Natural killer cell treated with Interleukin-12 subunit alpha and Interleukin-12 subunit beta and Interleukin-15 and Interleukin-18, amount 100 ng/mL, for 72 hours (primary cell): ENCODE measurements at regions not wholly inside any gene's neighbourhood (a gene's known extent, or its start where the extent isn't known, plus 50 kb on each side); places are given as distances from the start of the nearest gene placed in this dataset.

ENCODE experiments used
- ATAC-seq, 2 donors: fragments of 150-1000 bp; cut with Tn5 transposase in 1 of 2; sonication (Bioruptor Pico), chemical (Tn5 transposase) in 1 of 2; 2 replicates each; pipeline ENCODE4 v1.10.0; 2021
- DNase-seq: peaks from one replicate; pipeline ENCODE4 v3.0.0; 2022; ENCODE audit warnings: low spot score
- H3K27ac Mint-ChIP-seq, 2 donors: 1 replicate in 1 of 2; 2 replicates in 1 of 2; pipeline ENCODE4 v1.8.0; 2022; ENCODE audit warnings: mixed read lengths in 2 of 2, mild to moderate bottlenecking in 1 of 2, moderate library complexity in 1 of 2
- H3K27me3 Mint-ChIP-seq, 2 donors: 1 replicate in 1 of 2; 2 replicates in 1 of 2; pipeline ENCODE4 v1.8.0; 2022; ENCODE audit warnings: mixed read lengths in 2 of 2
- H3K36me3 Mint-ChIP-seq: one replicate; pipeline ENCODE4 v1.8.0; 2022; ENCODE audit warnings: mixed read lengths
- H3K4me1 Mint-ChIP-seq, 2 donors: 1 replicate in 1 of 2; 2 replicates in 1 of 2; pipeline ENCODE4 v1.8.0; 2022; ENCODE audit warnings: low read depth in 2 of 2, mixed read lengths in 2 of 2, mild to moderate bottlenecking in 1 of 2
- H3K4me3 Mint-ChIP-seq: one replicate; pipeline ENCODE4 v1.8.0; 2022; ENCODE audit warnings: mixed read lengths
- H3K9me3 Mint-ChIP-seq: 2 replicates; pipeline ENCODE4 v1.8.0; 2022; ENCODE audit warnings: mixed read lengths

- no peaks in the 10 kb centered on the region for H3K36me3 Mint-ChIP-seq
- ATAC-seq (no peak), DNase-seq (no peak)
- H3K27me3 Mint-ChIP-seq: no peaks in the 10 kb centered on the region
- peaks cover 7% of the 10 kb centered on the region for H3K9me3 Mint-ChIP-seq
- H3K27ac Mint-ChIP-seq: no peak overlapping the region
- no peak overlapping the region for H3K4me3 Mint-ChIP-seq
- H3K4me1 Mint-ChIP-seq: no peaks in the 10 kb centered on the region
Measured at GRCh38 chr10:58989486-58990039, 186.9 kb upstream of the PHYHIPL start.

GRCh38 chr10:58990693-58991092 lies 185.8 kb upstream of the PHYHIPL start:
- Mint-ChIP-seq H3K27ac (no peak overlapping the region), H3K27me3 (no peaks in the 10 kb centered on the region)
- no peak for ATAC-seq

DNA sequence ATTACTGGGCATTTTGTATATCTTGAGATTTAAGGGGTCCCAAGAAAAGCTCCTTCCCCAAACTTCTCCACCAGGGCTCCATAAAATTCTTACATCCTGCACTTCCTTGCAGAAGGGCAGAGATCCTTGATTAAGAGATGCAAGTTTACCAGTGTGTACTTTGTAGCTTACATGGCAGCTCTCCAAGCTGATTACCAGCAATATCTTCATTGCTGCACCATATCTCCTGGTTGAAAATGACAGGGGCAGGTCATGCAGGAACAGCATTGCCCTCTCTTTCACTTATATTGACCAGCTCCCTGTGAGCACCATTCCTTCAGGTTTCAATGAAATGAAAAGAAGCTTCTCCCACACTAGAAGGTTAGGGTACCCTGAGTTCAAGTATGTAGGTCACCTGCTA lies 184.6 kb upstream of the PHYHIPL start:
- no peak overlapping the region for H3K27ac Mint-ChIP-seq
- no peaks in the 10 kb centered on the region for H3K27me3 Mint-ChIP-seq
- H3K4me1 Mint-ChIP-seq: no peaks in the 10 kb centered on the region
- ATAC-seq (no peak), DNase-seq (no peak)
- peaks cover 9% of the 10 kb centered on the region for H3K9me3 Mint-ChIP-seq
- H3K36me3 Mint-ChIP-seq: no peaks in the 10 kb centered on the region
- H3K4me3 Mint-ChIP-seq: no peak overlapping the region

More at GRCh38 chr10:58990693-58991092, 185.8 kb upstream of the PHYHIPL start:
- H3K9me3 Mint-ChIP-seq: peaks cover 7% of the 10 kb centered on the region
- no peaks in the 10 kb centered on the region for H3K4me1 Mint-ChIP-seq
- DNase-seq: no peak
- no peak overlapping the region for H3K4me3 Mint-ChIP-seq
- no peaks in the 10 kb centered on the region for H3K36me3 Mint-ChIP-seq

DNA sequence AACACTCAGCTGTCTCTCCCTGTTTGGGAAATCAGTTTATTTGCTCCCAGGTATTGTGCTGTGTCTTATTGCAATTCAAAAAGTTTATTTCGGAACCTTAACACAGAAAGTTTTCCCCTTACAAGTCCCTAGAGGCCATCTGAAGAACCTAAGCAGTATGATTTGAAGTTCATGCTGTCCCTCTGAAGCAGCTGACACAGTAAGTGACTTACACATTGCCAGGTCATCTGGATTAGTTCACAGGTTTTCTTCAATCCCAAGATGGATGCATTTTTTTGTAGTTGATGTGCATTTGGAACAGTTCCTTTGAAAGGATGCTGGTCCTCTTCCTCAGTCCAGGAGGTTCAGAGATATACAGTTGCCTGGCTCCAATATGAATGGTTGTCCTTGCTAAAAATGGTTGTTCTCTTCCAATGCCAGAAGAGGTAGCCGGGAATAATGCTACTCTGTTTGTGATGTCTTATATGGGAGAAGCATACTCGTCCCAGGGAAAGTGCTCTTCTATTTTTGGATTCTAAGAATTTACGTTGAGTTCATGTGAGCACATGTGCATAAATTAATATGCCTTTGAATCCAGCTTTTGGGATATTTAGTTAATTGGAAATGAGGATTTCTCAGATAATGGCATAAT lies 183.5 kb upstream of the PHYHIPL start:
- no peaks in the 10 kb centered on the region for H3K36me3 Mint-ChIP-seq
- H3K4me3 Mint-ChIP-seq: no peak overlapping the region
- H3K27me3 Mint-ChIP-seq: no peaks in the 10 kb centered on the region
- H3K27ac Mint-ChIP-seq: no peak overlapping the region
- no peaks in the 10 kb centered on the region for H3K4me1 Mint-ChIP-seq
- ATAC-seq (no peak), DNase-seq (no peak)
- peaks cover 7% of the 10 kb centered on the region for H3K9me3 Mint-ChIP-seq

DNA sequence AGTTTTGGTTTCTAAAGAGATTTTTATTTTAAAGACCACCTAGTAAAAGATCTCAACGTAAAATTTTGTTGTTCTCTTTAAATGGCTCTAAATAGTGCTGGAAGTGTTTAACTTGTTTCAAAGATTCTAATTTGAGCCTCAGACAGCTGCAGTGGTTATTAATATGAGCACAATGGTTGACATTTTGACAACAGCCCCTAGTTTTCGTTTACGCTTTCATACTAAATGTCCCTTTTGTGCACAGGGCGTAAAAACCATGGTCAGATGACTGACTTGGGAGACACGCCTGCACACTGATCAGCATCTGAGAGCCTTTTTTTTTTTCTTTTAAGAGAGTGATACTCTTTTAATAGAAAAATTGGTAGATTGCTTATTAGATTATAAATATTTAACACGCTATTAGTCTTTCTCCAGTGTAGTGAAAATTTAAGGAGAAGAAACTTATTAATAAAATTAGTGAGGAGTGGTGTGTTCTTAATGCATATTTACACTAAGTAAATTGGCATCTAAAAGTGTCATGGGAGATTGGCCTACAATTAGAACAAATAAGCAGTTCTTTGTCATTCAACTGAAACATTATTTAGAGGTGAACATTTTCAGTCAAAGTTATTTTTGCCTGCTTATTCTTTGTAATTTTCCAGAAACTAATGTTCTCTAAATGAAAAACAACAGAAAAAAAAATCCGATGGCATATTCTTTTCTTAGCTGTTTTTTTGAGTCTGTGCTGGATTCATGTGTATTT lies 182.8 kb upstream of the PHYHIPL start:
- DNase-seq (no peak), ATAC-seq (no peak)
- Mint-ChIP-seq H3K27ac (no peak overlapping the region), H3K27me3 (no peaks in the 10 kb centered on the region), H3K4me3 (no peak overlapping the region), H3K9me3 (peaks cover 6% of the 10 kb centered on the region), H3K4me1 (no peaks in the 10 kb centered on the region), H3K36me3 (no peaks in the 10 kb centered on the region)

DNA sequence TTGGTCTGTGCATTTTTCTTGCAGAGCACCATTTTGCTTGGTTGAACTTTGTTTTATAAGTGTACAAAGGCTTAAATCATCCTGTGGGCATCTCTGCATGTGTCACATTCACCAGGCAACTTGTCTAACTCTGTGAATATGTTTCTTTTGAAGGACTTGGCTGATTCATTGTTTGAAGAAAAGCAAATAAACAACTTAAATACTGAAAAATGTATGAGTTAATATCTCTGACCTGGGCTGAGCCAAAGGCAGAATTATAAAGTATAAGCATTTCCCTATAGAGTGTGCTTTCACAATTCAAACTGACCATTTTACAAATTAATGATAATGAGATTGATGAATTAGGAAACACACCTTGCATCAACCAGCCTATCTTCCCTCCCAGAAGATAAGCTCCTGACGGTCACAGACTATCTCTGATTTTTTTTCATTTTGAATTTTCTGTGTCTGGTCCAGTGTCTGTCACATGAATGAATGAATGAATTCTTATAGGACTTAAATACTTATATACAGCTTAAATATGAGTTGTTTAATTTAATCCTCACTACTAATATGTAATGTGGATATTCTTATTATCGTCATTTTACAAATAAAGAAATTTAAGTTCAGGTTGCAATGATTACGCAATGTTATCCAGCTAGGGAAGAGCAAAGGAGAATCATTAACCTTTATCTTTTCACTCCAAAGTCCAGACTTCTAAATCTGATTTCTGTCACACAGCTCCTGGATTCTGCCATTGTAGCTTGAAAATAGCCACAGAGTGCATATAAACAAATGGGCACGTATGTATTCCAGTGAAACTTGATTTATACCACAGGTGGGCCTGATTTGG lies 182.0 kb upstream of the PHYHIPL start:
- no peak for DNase-seq
- Mint-ChIP-seq H3K4me1 (no peaks in the 10 kb centered on the region), H3K4me3 (no peak overlapping the region), H3K27me3 (no peaks in the 10 kb centered on the region), H3K27ac (no peak overlapping the region), H3K9me3 (peaks cover 8% of the 10 kb centered on the region), H3K36me3 (no peaks in the 10 kb centered on the region)
- no peak for ATAC-seq

DNA sequence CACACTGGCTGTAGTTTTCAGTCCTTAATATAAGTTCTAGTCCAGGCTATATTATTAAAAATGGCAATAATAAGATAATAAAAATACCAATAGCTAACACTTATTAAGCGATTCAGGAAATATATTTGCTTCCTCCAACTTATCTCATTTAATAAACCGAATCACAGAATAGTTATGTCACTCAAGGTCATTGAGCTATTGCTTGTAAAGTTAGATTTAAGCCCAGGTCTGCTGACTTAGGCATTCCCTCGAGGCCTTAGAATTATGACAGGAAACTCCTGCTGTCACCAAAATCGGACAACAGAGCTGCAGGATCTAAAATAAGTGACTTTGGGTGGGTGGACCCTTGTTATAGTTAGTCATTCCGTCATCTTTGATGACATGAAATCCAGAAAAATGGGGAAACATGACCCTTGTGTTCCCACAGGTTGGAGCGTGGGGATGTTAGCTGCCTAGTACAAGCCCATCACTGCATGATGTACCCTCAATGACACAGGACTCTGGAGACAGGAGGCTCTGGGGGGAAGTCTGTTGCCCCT lies 181.3 kb upstream of the PHYHIPL start:
- no peak for ATAC-seq
- no peak for DNase-seq
- Mint-ChIP-seq H3K9me3 (peaks cover 12% of the 10 kb centered on the region), H3K27me3 (no peaks in the 10 kb centered on the region), H3K4me1 (no peaks in the 10 kb centered on the region), H3K36me3 (no peaks in the 10 kb centered on the region), H3K4me3 (no peak overlapping the region), H3K27ac (no peak overlapping the region)

GRCh38 chr10:58996063-58996462 lies 180.4 kb upstream of the PHYHIPL start:
- DNase-seq: no peak
- no peak overlapping the region for H3K27ac Mint-ChIP-seq
- H3K9me3 Mint-ChIP-seq: peaks cover 10% of the 10 kb centered on the region
- H3K4me1 Mint-ChIP-seq: no peaks in the 10 kb centered on the region
- no peak overlapping the region for H3K4me3 Mint-ChIP-seq
- no peaks in the 10 kb centered on the region for H3K36me3 Mint-ChIP-seq
- ATAC-seq: no peak
- H3K27me3 Mint-ChIP-seq: no peaks in the 10 kb centered on the region

- Mint-ChIP-seq H3K27ac (no peak overlapping the region), H3K36me3 (no peaks in the 10 kb centered on the region), H3K27me3 (no peaks in the 10 kb centered on the region), H3K9me3 (peaks cover 9% of the 10 kb centered on the region), H3K4me3 (no peak overlapping the region), H3K4me1 (no peaks in the 10 kb centered on the region)
- DNase-seq (no peak), ATAC-seq (no peak)
Measured at GRCh38 chr10:58996866-58997265, 179.6 kb upstream of the PHYHIPL start.

GRCh38 chr10:58998924-58999713 lies 177.3 kb upstream of the PHYHIPL start:
- DNase-seq (no peak), ATAC-seq (no peak)
- no peaks in the 10 kb centered on the region for H3K4me1 Mint-ChIP-seq
- H3K4me3 Mint-ChIP-seq: no peak overlapping the region
- no peak overlapping the region for H3K27ac Mint-ChIP-seq
- H3K36me3 Mint-ChIP-seq: no peaks in the 10 kb centered on the region
- H3K9me3 Mint-ChIP-seq: peaks cover 14% of the 10 kb centered on the region
- no peaks in the 10 kb centered on the region for H3K27me3 Mint-ChIP-seq

GRCh38 chr10:59000162-59000825 lies 176.1 kb upstream of the PHYHIPL start:
- no peaks in the 10 kb centered on the region for H3K27me3 Mint-ChIP-seq
- ATAC-seq: peak in 1 of 2 donors; percentile 28

DNA sequence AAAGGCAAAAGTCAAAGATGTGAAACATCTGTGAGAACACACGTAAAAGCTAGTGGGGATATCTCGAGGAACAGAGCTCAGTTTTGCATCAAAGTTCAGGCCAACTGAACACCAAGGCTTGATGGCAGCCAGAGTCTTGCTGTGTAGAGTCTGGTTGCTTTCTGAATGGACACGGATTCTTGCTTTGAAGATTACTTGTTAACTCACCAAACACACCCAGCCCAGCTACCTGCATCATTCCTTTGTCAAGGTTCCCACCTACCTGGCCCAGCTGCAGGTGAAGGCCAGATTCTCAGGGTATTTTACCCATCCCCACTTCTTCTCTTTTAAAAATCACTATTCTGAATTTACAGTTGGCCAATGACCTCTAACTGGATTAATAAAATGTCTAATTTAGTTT lies 174.4 kb upstream of the PHYHIPL start:
- Mint-ChIP-seq H3K36me3 (no peaks in the 10 kb centered on the region), H3K4me3 (no peak overlapping the region), H3K4me1 (no peaks in the 10 kb centered on the region), H3K27me3 (no peaks in the 10 kb centered on the region), H3K9me3 (peaks cover 12% of the 10 kb centered on the region), H3K27ac (no peak overlapping the region)
- no peak for DNase-seq
- ATAC-seq: no peak

More at GRCh38 chr10:59000162-59000825, 176.1 kb upstream of the PHYHIPL start:
- Mint-ChIP-seq H3K27ac (no peak overlapping the region), H3K4me3 (no peak overlapping the region), H3K9me3 (peaks cover 14% of the 10 kb centered on the region), H3K4me1 (no peaks in the 10 kb centered on the region), H3K36me3 (no peaks in the 10 kb centered on the region)
- DNase-seq: no peak

GRCh38 chr10:59003203-59003602 lies 173.2 kb upstream of the PHYHIPL start:
- no peak for ATAC-seq
- DNase-seq: no peak
- H3K4me1 Mint-ChIP-seq: no peaks in the 10 kb centered on the region
- no peak overlapping the region for H3K4me3 Mint-ChIP-seq
- H3K27me3 Mint-ChIP-seq: no peaks in the 10 kb centered on the region
- H3K9me3 Mint-ChIP-seq: peaks cover 12% of the 10 kb centered on the region
- no peak overlapping the region for H3K27ac Mint-ChIP-seq
- no peaks in the 10 kb centered on the region for H3K36me3 Mint-ChIP-seq
